ENCODE measurements at regions not wholly inside any gene's neighbourhood (a gene's known extent, or its start where the extent isn't known, plus 50 kb on each side); places are given as distances from the start of the nearest gene placed in this dataset.

- no peaks in the 10 kb centered on the region for H3K36me3 ChIP-seq (ENCODE audit: control insufficient read depth in 3 of 3, insufficient read depth in 3 of 3, low read length in 3 of 3)
- no peaks in the 10 kb centered on the region for H3K27me3 ChIP-seq (ENCODE audit: control insufficient read depth in 3 of 3, insufficient read depth in 3 of 3, low read length in 3 of 3)
- peaks cover 0 to 10% (median 0%) of the 10 kb centered on the region in 3 donors for H3K4me1 ChIP-seq (ENCODE audit: control insufficient read depth in 3 of 3, insufficient read depth in 3 of 3, low read length in 3 of 3)
- no peak overlapping the region for H3K27ac ChIP-seq (ENCODE audit: low read depth, low read length)
- no peak overlapping the region for H3K9ac ChIP-seq (ENCODE audit: low read depth in 1 of 3, low read length in 3 of 3)
- no peak overlapping the region for H3K4me3 ChIP-seq (ENCODE audit: low read length in 3 of 3)
- no peaks in the 10 kb centered on the region for H3K9me3 ChIP-seq (ENCODE audit: control insufficient read depth in 3 of 3, low read length in 3 of 3)
Observed at GRCh38 chr9:75715360-75715759, 175.1 kb upstream of the PCSK5 start.

- no peaks in the 10 kb centered on the region for H3K36me3 ChIP-seq (ENCODE audit: control insufficient read depth in 3 of 3, insufficient read depth in 3 of 3, low read length in 3 of 3)
- H3K4me3 ChIP-seq (ENCODE audit: low read length in 3 of 3), result no peak overlapping the region
- no peak overlapping the region for H3K9ac ChIP-seq (ENCODE audit: low read depth in 1 of 3, low read length in 3 of 3)
Observed at GRCh38 chr9:75718677-75719076, 171.8 kb upstream of the PCSK5 start.

GRCh38 chr9:75728391-75728790, 162.1 kb upstream of the PCSK5 start:
- Histone ChIP-seq H3K9ac (ENCODE audit: low read depth in 1 of 3, low read length in 3 of 3) (no peak overlapping the region), H3K36me3 (ENCODE audit: control insufficient read depth in 3 of 3, insufficient read depth in 3 of 3, low read length in 3 of 3) (no peaks in the 10 kb centered on the region), H3K27ac (ENCODE audit: low read depth, low read length) (no peak overlapping the region), H3K9me3 (ENCODE audit: control insufficient read depth in 3 of 3, low read length in 3 of 3) (no peaks in the 10 kb centered on the region), H3K4me3 (ENCODE audit: low read length in 3 of 3) (no peak overlapping the region), H3K4me1 (ENCODE audit: control insufficient read depth in 3 of 3, insufficient read depth in 3 of 3, low read length in 3 of 3) (no peaks in the 10 kb centered on the region), H3K27me3 (ENCODE audit: control insufficient read depth in 3 of 3, insufficient read depth in 3 of 3, low read length in 3 of 3) (no peaks in the 10 kb centered on the region)

More at GRCh38 chr9:75718677-75719076, 171.8 kb upstream of the PCSK5 start:
- no peaks in the 10 kb centered on the region for H3K9me3 ChIP-seq (ENCODE audit: control insufficient read depth in 3 of 3, low read length in 3 of 3)
- no peaks in the 10 kb centered on the region for H3K4me1 ChIP-seq (ENCODE audit: control insufficient read depth in 3 of 3, insufficient read depth in 3 of 3, low read length in 3 of 3)
- H3K27me3 ChIP-seq (ENCODE audit: control insufficient read depth in 3 of 3, insufficient read depth in 3 of 3, low read length in 3 of 3), result no peaks in the 10 kb centered on the region
- no peak overlapping the region for H3K27ac ChIP-seq (ENCODE audit: low read depth, low read length)

- H3K4me3 ChIP-seq (ENCODE audit: low read length in 3 of 3), result no peak overlapping the region
- no peak overlapping the region for H3K9ac ChIP-seq (ENCODE audit: low read depth in 1 of 3, low read length in 3 of 3)
- peaks cover 0 to under 1% (median 0%) of the 10 kb centered on the region in 3 donors for H3K4me1 ChIP-seq (ENCODE audit: control insufficient read depth in 3 of 3, insufficient read depth in 3 of 3, low read length in 3 of 3)
- no peaks in the 10 kb centered on the region for H3K36me3 ChIP-seq (ENCODE audit: control insufficient read depth in 3 of 3, insufficient read depth in 3 of 3, low read length in 3 of 3)
- H3K27ac ChIP-seq (ENCODE audit: low read depth, low read length), result no peak overlapping the region
- H3K9me3 ChIP-seq (ENCODE audit: control insufficient read depth in 3 of 3, low read length in 3 of 3), result no peaks in the 10 kb centered on the region
- H3K27me3 ChIP-seq (ENCODE audit: control insufficient read depth in 3 of 3, insufficient read depth in 3 of 3, low read length in 3 of 3), result no peaks in the 10 kb centered on the region
Observed at GRCh38 chr9:75734802-75735201, 155.7 kb upstream of the PCSK5 start.

- H3K4me1 ChIP-seq (ENCODE audit: control insufficient read depth in 3 of 3, insufficient read depth in 3 of 3, low read length in 3 of 3), result peaks cover 0 to 3% (median 0%) of the 10 kb centered on the region in 3 donors
- H3K4me3 ChIP-seq (ENCODE audit: low read length in 3 of 3), result no peak overlapping the region
- no peaks in the 10 kb centered on the region for H3K27me3 ChIP-seq (ENCODE audit: control insufficient read depth in 3 of 3, insufficient read depth in 3 of 3, low read length in 3 of 3)
- H3K9me3 ChIP-seq (ENCODE audit: control insufficient read depth in 3 of 3, low read length in 3 of 3), result peaks cover 0 to 6% (median 2%) of the 10 kb centered on the region in 3 donors
- H3K9ac ChIP-seq (ENCODE audit: low read depth in 1 of 3, low read length in 3 of 3), result no peak overlapping the region
- H3K27ac ChIP-seq (ENCODE audit: low read depth, low read length), result no peak overlapping the region
- H3K36me3 ChIP-seq (ENCODE audit: control insufficient read depth in 3 of 3, insufficient read depth in 3 of 3, low read length in 3 of 3), result no peaks in the 10 kb centered on the region
Observed at GRCh38 chr9:75739884-75740611, 150.4 kb upstream of the PCSK5 start.

- Histone ChIP-seq H3K27ac (ENCODE audit: low read depth, low read length) (no peak overlapping the region), H3K9ac (ENCODE audit: low read depth in 1 of 3, low read length in 3 of 3) (no peak overlapping the region), H3K4me3 (ENCODE audit: low read length in 3 of 3) (no peak overlapping the region), H3K9me3 (ENCODE audit: control insufficient read depth in 3 of 3, low read length in 3 of 3) (peaks cover 0 to 6% (median 2%) of the 10 kb centered on the region in 3 donors), H3K4me1 (ENCODE audit: control insufficient read depth in 3 of 3, insufficient read depth in 3 of 3, low read length in 3 of 3) (peaks cover 0 to 3% (median 0%) of the 10 kb centered on the region in 3 donors), H3K36me3 (ENCODE audit: control insufficient read depth in 3 of 3, insufficient read depth in 3 of 3, low read length in 3 of 3) (no peaks in the 10 kb centered on the region), H3K27me3 (ENCODE audit: control insufficient read depth in 3 of 3, insufficient read depth in 3 of 3, low read length in 3 of 3) (no peaks in the 10 kb centered on the region)
Observed at GRCh38 chr9:75743855-75744254, 146.6 kb upstream of the PCSK5 start.

- Histone ChIP-seq H3K36me3 (ENCODE audit: control insufficient read depth in 3 of 3, insufficient read depth in 3 of 3, low read length in 3 of 3) (no peaks in the 10 kb centered on the region), H3K4me3 (ENCODE audit: low read length in 3 of 3) (no peak overlapping the region), H3K27ac (ENCODE audit: low read depth, low read length) (no peak overlapping the region), H3K9ac (ENCODE audit: low read depth in 1 of 3, low read length in 3 of 3) (no peak overlapping the region), H3K27me3 (ENCODE audit: control insufficient read depth in 3 of 3, insufficient read depth in 3 of 3, low read length in 3 of 3) (no peaks in the 10 kb centered on the region), H3K9me3 (ENCODE audit: control insufficient read depth in 3 of 3, low read length in 3 of 3) (no peaks in the 10 kb centered on the region), H3K4me1 (ENCODE audit: control insufficient read depth in 3 of 3, insufficient read depth in 3 of 3, low read length in 3 of 3) (no peaks in the 10 kb centered on the region)
Observed at GRCh38 chr9:75754080-75754479, 136.4 kb upstream of the PCSK5 start.

GRCh38 chr9:75775166-75775565, 115.3 kb upstream of the PCSK5 start:
- no peaks in the 10 kb centered on the region for H3K4me1 ChIP-seq (ENCODE audit: control insufficient read depth in 3 of 3, insufficient read depth in 3 of 3, low read length in 3 of 3)
- H3K9me3 ChIP-seq (ENCODE audit: control insufficient read depth in 3 of 3, low read length in 3 of 3), result no peaks in the 10 kb centered on the region
- H3K27me3 ChIP-seq (ENCODE audit: control insufficient read depth in 3 of 3, insufficient read depth in 3 of 3, low read length in 3 of 3), result no peaks in the 10 kb centered on the region
- no peak overlapping the region for H3K9ac ChIP-seq (ENCODE audit: low read depth in 1 of 3, low read length in 3 of 3)
- H3K4me3 ChIP-seq (ENCODE audit: low read length in 3 of 3), result no peak overlapping the region
- no peaks in the 10 kb centered on the region for H3K36me3 ChIP-seq (ENCODE audit: control insufficient read depth in 3 of 3, insufficient read depth in 3 of 3, low read length in 3 of 3)
- no peak overlapping the region for H3K27ac ChIP-seq (ENCODE audit: low read depth, low read length)

- Histone ChIP-seq H3K4me1 (ENCODE audit: control insufficient read depth in 3 of 3, insufficient read depth in 3 of 3, low read length in 3 of 3) (no peaks in the 10 kb centered on the region), H3K9ac (ENCODE audit: low read depth in 1 of 3, low read length in 3 of 3) (no peak overlapping the region), H3K36me3 (ENCODE audit: control insufficient read depth in 3 of 3, insufficient read depth in 3 of 3, low read length in 3 of 3) (no peaks in the 10 kb centered on the region), H3K9me3 (ENCODE audit: control insufficient read depth in 3 of 3, low read length in 3 of 3) (no peaks in the 10 kb centered on the region), H3K4me3 (ENCODE audit: low read length in 3 of 3) (no peak overlapping the region), H3K27ac (ENCODE audit: low read depth, low read length) (no peak overlapping the region), H3K27me3 (ENCODE audit: control insufficient read depth in 3 of 3, insufficient read depth in 3 of 3, low read length in 3 of 3) (no peaks in the 10 kb centered on the region)
Observed at GRCh38 chr9:75775966-75776691, 114.3 kb upstream of the PCSK5 start.

- Histone ChIP-seq H3K9ac (ENCODE audit: low read depth in 1 of 3, low read length in 3 of 3) (no peak overlapping the region), H3K36me3 (ENCODE audit: control insufficient read depth in 3 of 3, insufficient read depth in 3 of 3, low read length in 3 of 3) (no peaks in the 10 kb centered on the region), H3K4me3 (ENCODE audit: low read length in 3 of 3) (no peak overlapping the region), H3K27me3 (ENCODE audit: control insufficient read depth in 3 of 3, insufficient read depth in 3 of 3, low read length in 3 of 3) (no peaks in the 10 kb centered on the region), H3K9me3 (ENCODE audit: control insufficient read depth in 3 of 3, low read length in 3 of 3) (no peaks in the 10 kb centered on the region), H3K27ac (ENCODE audit: low read depth, low read length) (no peak overlapping the region), H3K4me1 (ENCODE audit: control insufficient read depth in 3 of 3, insufficient read depth in 3 of 3, low read length in 3 of 3) (no peaks in the 10 kb centered on the region)
Observed at GRCh38 chr9:75780185-75780584, 110.3 kb upstream of the PCSK5 start.

Data from skeletal muscle tissue (tissue), 3 donors.